Nephron (organoid): ENCODE measurements at regions not wholly inside any gene's neighbourhood (a gene's known extent, or its start where the extent isn't known, plus 50 kb on each side); places are given as distances from the start of the nearest gene placed in this dataset.

Experiments
- H3K27ac Mint-ChIP-seq, 3 experiments: 2 replicates each; pipeline ENCODE4 v1.8.0; 2020; ENCODE audit warnings: mixed read lengths in 3 of 3, mild to moderate bottlenecking in 2 of 3, moderate library complexity in 1 of 3
- H3K27me3 Mint-ChIP-seq: 2 replicates; pipeline ENCODE4 v1.8.0; 2021; ENCODE audit warnings: low read depth, mild to moderate bottlenecking, moderate library complexity, mixed read lengths
- H3K36me3 Mint-ChIP-seq: 2 replicates; pipeline ENCODE4 v1.8.0; 2020; ENCODE audit warnings: low read depth, mixed read lengths
- H3K4me1 Mint-ChIP-seq: 2 replicates; pipeline ENCODE4 v1.8.0; 2020; ENCODE audit warnings: mixed read lengths
- H3K4me3 Mint-ChIP-seq, 3 experiments: 2 replicates each; pipeline ENCODE4 v1.8.0; 2020; ENCODE audit warnings: mild to moderate bottlenecking in 3 of 3, mixed read lengths in 3 of 3, moderate library complexity in 2 of 3
- H3K9me3 Mint-ChIP-seq: 2 replicates; pipeline ENCODE4 v1.8.0; 2020; ENCODE audit warnings: mixed read lengths
- CTCF ChIP-seq, 3 experiments: fragments of 200-600 bp; sonication (generic); IDR thresholded peaks; one replicate each; pipeline ENCODE4 v1.5.0; 2021; ENCODE audit warnings: antibody characterized with exemption in 3 of 3; ENCODE audit not compliant: unreplicated experiment in 3 of 3

GRCh38 chr1:79692519-79692918 is 686.0 kb upstream of the ADGRL4 start:
- peak overlapping the region in 1 of 3 experiments; percentile 18 for H3K27ac Mint-ChIP-seq
- no peaks in the 10 kb centered on the region for H3K27me3 Mint-ChIP-seq
- TF ChIP-seq CTCF (IDR thresholded peaks at IDR 0.05; ENCODE audit: unreplicated experiment in 3 of 3) = no peak
- H3K9me3 Mint-ChIP-seq = no peaks in the 10 kb centered on the region
- H3K36me3 Mint-ChIP-seq = no peaks in the 10 kb centered on the region
- H3K4me3 Mint-ChIP-seq = no peak overlapping the region
- peaks cover 19% of the 10 kb centered on the region for H3K4me1 Mint-ChIP-seq

- H3K4me3 Mint-ChIP-seq = no peak overlapping the region
- H3K36me3 Mint-ChIP-seq = no peaks in the 10 kb centered on the region
- H3K4me1 Mint-ChIP-seq = peaks cover 7% of the 10 kb centered on the region
- peaks cover 11% of the 10 kb centered on the region for H3K9me3 Mint-ChIP-seq
- TF ChIP-seq CTCF (IDR thresholded peaks at IDR 0.05; ENCODE audit: unreplicated experiment in 3 of 3) = no peak
- no peak overlapping the region for H3K27ac Mint-ChIP-seq
- H3K27me3 Mint-ChIP-seq = no peaks in the 10 kb centered on the region
Measured at GRCh38 chr1:79688932-79689331, 682.4 kb upstream of the ADGRL4 start.

- H3K36me3 Mint-ChIP-seq = no peaks in the 10 kb centered on the region
- H3K9me3 Mint-ChIP-seq = peaks cover 33% of the 10 kb centered on the region
- TF ChIP-seq CTCF (IDR thresholded peaks at IDR 0.05; ENCODE audit: unreplicated experiment in 3 of 3) = no peak
- H3K4me3 Mint-ChIP-seq = no peak overlapping the region
- H3K4me1 Mint-ChIP-seq = no peaks in the 10 kb centered on the region
- H3K27ac Mint-ChIP-seq = no peak overlapping the region
- no peaks in the 10 kb centered on the region for H3K27me3 Mint-ChIP-seq
Measured at GRCh38 chr1:79683420-79683819, 676.9 kb upstream of the ADGRL4 start.

GRCh38 chr1:79682478-79682877 is 675.9 kb upstream of the ADGRL4 start:
- Mint-ChIP-seq H3K4me1 (no peaks in the 10 kb centered on the region), H3K36me3 (no peaks in the 10 kb centered on the region), H3K27me3 (no peaks in the 10 kb centered on the region), H3K27ac (no peak overlapping the region), H3K4me3 (no peak overlapping the region), H3K9me3 (peaks cover 33% of the 10 kb centered on the region)
- no peak for TF ChIP-seq CTCF (IDR thresholded peaks at IDR 0.05; ENCODE audit: unreplicated experiment in 3 of 3)

- no peaks in the 10 kb centered on the region for H3K4me1 Mint-ChIP-seq
- no peak for TF ChIP-seq CTCF (IDR thresholded peaks at IDR 0.05; ENCODE audit: unreplicated experiment in 3 of 3)
- H3K9me3 Mint-ChIP-seq = peaks cover 39% of the 10 kb centered on the region
- no peaks in the 10 kb centered on the region for H3K27me3 Mint-ChIP-seq
- H3K27ac Mint-ChIP-seq = no peak overlapping the region
- H3K4me3 Mint-ChIP-seq = no peak overlapping the region
- no peaks in the 10 kb centered on the region for H3K36me3 Mint-ChIP-seq
Measured at GRCh38 chr1:79681382-79681781, 674.9 kb upstream of the ADGRL4 start.

- TF ChIP-seq CTCF (IDR thresholded peaks at IDR 0.05; ENCODE audit: unreplicated experiment in 3 of 3) = no peak
Measured at GRCh38 chr1:79679916-79680315, 673.4 kb upstream of the ADGRL4 start.

More at GRCh38 chr1:79679916-79680315, 673.4 kb upstream of the ADGRL4 start:
- no peaks in the 10 kb centered on the region for H3K27me3 Mint-ChIP-seq
- H3K36me3 Mint-ChIP-seq = no peaks in the 10 kb centered on the region
- no peaks in the 10 kb centered on the region for H3K4me1 Mint-ChIP-seq
- H3K4me3 Mint-ChIP-seq = no peak overlapping the region
- H3K27ac Mint-ChIP-seq = no peak overlapping the region
- H3K9me3 Mint-ChIP-seq = peaks cover 49% of the 10 kb centered on the region
